ENCODE measurements at regions not wholly inside any gene's neighbourhood (a gene's known extent, or its start where the extent isn't known, plus 50 kb on each side); places are given as distances from the start of the nearest gene placed in this dataset.

DNA sequence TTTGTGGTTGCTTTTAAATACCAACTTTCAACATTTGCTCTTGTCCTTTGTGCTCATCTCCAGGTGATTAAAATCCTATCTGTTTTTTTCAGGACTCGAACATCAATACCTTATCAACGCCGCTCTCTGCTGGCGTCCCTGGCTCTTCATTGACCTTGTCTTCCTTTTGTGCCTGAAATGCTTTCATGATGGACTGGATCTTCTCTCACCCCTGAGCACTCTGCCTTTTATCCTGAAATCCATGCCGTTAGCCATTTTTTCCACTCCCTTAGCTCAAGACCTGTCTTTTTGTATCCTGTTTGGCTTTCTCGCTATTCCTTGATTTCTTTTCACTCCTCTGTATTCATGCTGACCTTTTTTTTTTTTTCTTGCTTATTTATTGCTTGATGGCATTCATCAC, 549.5 kb upstream of the CPEB2 start:
- TF ChIP-seq, protein P1, sequence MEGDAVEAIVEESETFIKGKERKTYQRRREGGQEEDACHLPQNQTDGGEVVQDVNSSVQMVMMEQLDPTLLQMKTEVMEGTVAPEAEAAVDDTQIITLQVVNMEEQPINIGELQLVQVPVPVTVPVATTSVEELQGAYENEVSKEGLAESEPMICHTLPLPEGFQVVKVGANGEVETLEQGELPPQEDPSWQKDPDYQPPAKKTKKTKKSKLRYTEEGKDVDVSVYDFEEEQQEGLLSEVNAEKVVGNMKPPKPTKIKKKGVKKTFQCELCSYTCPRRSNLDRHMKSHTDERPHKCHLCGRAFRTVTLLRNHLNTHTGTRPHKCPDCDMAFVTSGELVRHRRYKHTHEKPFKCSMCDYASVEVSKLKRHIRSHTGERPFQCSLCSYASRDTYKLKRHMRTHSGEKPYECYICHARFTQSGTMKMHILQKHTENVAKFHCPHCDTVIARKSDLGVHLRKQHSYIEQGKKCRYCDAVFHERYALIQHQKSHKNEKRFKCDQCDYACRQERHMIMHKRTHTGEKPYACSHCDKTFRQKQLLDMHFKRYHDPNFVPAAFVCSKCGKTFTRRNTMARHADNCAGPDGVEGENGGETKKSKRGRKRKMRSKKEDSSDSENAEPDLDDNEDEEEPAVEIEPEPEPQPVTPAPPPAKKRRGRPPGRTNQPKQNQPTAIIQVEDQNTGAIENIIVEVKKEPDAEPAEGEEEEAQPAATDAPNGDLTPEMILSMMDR (IDR thresholded peaks at IDR 0.05 in 8 of 11, conservative IDR thresholded peaks at IDR 0.05 in 3 of 11), result no peak
- TF ChIP-seq POLR2AphosphoS5 (IDR thresholded peaks at IDR 0.05), result no peak
- no peak for TF ChIP-seq POLR2A (IDR thresholded peaks at IDR 0.05)

Data from spleen (tissue), 7 donors.